HEK293 (cell line): ENCODE measurements at regions not wholly inside any gene's neighbourhood (a gene's known extent, or its start where the extent isn't known, plus 50 kb on each side); places are given as distances from the start of the nearest gene placed in this dataset.

Experiments
- ZNF274 ChIP-seq, 2 experiments: fragments of 200-500 bp in 1 of 2; fragments of 450-650 bp in 1 of 2; sonication (Bioruptor generic) in 1 of 2; formaldehyde crosslinking in 1 of 2; IDR thresholded peaks; 2 replicates each; pipeline versions ENCODE4 v1.5.1 to v1.6.1; 2014 to 2016; ENCODE audit warnings: borderline replicate concordance in 1 of 2, inconsistent platforms in 1 of 2, low read length in 1 of 2, missing biosample characterization in 1 of 2, missing genetic modification characterization in 1 of 2
- ZNF548 ChIP-seq: fragments of 450-650 bp; formaldehyde crosslinking; IDR thresholded peaks from 2 replicates; pipeline ENCODE4 v1.5.1; 2016; ENCODE audit warnings: missing biosample characterization, missing genetic modification characterization
- TF ChIP-seq, protein P1 (sequence below): fragments of 450-650 bp; formaldehyde crosslinking; IDR thresholded peaks from 2 replicates; pipeline ENCODE4 v1.5.1; 2016; ENCODE audit warnings: missing biosample characterization, missing genetic modification characterization
- TF ChIP-seq, protein P2 (sequence below): fragments of 450-650 bp; formaldehyde crosslinking; IDR thresholded peaks from 2 replicates; pipeline ENCODE4 v1.5.1; 2016; ENCODE audit warnings: missing biosample characterization, missing genetic modification characterization, low read depth

DNA sequence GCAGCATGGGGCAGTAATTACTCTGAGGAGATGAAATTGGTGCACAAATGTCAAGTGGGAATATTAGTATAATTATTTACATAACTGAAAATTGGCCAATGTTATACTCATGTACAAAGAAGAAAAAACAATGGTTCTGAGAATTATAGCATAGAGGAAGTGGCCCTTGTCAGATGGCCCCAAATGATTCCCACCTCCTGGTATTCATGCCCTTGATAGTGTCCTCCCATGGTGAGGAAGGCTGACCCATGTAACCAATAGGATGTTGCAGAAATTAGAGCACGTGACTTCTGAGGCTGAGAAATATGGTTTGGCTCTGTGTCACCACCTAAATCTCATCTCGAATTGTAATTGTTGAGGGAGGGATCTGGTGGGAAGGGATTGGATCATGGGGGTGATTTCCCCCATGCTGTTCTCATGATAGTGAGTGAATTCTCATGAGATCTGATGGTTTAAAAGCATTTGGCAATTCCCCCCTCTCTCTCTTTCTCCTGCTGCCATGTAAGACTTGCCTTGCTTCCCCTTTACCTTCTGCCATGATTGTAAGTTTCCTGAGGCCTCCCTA is 368.5 kb downstream of the SHQ1 start:
- TF ChIP-seq ZNF274 (IDR thresholded peaks at IDR 0.05; ENCODE audit: low read length) (no peak), ZNF274 (tag by site-specific recombination; IDR thresholded peaks at IDR 0.05; ENCODE audit: borderline replicate concordance) (no peak), ZNF548 (tag by site-specific recombination) (no peak)
- TF ChIP-seq, protein P1, sequence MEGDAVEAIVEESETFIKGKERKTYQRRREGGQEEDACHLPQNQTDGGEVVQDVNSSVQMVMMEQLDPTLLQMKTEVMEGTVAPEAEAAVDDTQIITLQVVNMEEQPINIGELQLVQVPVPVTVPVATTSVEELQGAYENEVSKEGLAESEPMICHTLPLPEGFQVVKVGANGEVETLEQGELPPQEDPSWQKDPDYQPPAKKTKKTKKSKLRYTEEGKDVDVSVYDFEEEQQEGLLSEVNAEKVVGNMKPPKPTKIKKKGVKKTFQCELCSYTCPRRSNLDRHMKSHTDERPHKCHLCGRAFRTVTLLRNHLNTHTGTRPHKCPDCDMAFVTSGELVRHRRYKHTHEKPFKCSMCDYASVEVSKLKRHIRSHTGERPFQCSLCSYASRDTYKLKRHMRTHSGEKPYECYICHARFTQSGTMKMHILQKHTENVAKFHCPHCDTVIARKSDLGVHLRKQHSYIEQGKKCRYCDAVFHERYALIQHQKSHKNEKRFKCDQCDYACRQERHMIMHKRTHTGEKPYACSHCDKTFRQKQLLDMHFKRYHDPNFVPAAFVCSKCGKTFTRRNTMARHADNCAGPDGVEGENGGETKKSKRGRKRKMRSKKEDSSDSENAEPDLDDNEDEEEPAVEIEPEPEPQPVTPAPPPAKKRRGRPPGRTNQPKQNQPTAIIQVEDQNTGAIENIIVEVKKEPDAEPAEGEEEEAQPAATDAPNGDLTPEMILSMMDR: no peak
- TF ChIP-seq, protein P2, sequence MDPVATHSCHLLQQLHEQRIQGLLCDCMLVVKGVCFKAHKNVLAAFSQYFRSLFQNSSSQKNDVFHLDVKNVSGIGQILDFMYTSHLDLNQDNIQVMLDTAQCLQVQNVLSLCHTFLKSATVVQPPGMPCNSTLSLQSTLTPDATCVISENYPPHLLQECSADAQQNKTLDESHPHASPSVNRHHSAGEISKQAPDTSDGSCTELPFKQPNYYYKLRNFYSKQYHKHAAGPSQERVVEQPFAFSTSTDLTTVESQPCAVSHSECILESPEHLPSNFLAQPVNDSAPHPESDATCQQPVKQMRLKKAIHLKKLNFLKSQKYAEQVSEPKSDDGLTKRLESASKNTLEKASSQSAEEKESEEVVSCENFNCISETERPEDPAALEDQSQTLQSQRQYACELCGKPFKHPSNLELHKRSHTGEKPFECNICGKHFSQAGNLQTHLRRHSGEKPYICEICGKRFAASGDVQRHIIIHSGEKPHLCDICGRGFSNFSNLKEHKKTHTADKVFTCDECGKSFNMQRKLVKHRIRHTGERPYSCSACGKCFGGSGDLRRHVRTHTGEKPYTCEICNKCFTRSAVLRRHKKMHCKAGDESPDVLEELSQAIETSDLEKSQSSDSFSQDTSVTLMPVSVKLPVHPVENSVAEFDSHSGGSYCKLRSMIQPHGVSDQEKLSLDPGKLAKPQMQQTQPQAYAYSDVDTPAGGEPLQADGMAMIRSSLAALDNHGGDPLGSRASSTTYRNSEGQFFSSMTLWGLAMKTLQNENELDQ (tag by site-specific recombination): no peak
